ENCODE measurements at regions not wholly inside any gene's neighbourhood (a gene's known extent, or its start where the extent isn't known, plus 50 kb on each side); places are given as distances from the start of the nearest gene placed in this dataset.

DNA sequence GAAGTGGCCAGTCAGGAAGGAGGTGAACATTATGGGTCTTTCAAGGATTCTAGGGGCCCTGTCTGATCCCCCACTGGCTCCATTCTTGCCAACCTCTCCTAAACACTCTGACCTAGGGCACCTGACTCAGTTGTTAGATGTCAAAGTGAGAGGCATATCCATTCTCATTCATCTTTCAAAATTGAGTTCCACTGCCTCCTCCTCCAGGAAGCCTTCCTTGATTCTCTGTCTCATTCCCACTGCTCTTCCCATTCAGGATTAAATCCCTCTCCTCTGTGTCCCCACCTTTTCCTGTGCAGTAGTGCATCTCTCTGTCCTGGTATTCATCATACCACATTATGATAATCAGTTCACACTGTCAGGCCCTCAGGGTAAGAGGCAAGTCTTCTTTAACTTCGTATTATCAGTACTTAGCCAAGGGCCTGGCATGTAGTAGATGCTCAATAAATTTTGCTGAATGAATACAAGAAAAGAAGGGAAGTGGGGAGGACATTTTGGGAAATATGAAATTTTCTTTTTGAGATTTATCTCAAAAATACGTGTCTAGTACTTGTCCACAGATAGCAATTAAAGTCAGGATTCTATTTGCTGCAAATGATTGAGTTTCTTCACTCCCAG is 61.8 kb upstream of the ITPKB start:
- ATAC-seq (ENCODE audit: low read depth): no peak
- TF ChIP-seq, protein P1, sequence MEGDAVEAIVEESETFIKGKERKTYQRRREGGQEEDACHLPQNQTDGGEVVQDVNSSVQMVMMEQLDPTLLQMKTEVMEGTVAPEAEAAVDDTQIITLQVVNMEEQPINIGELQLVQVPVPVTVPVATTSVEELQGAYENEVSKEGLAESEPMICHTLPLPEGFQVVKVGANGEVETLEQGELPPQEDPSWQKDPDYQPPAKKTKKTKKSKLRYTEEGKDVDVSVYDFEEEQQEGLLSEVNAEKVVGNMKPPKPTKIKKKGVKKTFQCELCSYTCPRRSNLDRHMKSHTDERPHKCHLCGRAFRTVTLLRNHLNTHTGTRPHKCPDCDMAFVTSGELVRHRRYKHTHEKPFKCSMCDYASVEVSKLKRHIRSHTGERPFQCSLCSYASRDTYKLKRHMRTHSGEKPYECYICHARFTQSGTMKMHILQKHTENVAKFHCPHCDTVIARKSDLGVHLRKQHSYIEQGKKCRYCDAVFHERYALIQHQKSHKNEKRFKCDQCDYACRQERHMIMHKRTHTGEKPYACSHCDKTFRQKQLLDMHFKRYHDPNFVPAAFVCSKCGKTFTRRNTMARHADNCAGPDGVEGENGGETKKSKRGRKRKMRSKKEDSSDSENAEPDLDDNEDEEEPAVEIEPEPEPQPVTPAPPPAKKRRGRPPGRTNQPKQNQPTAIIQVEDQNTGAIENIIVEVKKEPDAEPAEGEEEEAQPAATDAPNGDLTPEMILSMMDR (IDR thresholded peaks at IDR 0.05; ENCODE audit: poor library complexity, severe bottlenecking): no peak
- Histone ChIP-seq H3K27me3 (ENCODE audit: insufficient read depth, poor library complexity, severe bottlenecking) (no peaks in the 10 kb centered on the region), H3K27ac (ENCODE audit: poor library complexity, severe bottlenecking) (no peak overlapping the region), H3K4me3 (ENCODE audit: severe bottlenecking) (no peak overlapping the region), H3K4me1 (ENCODE audit: insufficient read depth, poor library complexity, severe bottlenecking) (no peaks in the 10 kb centered on the region), H3K9me3 (ENCODE audit: severe bottlenecking) (no peaks in the 10 kb centered on the region), H3K36me3 (ENCODE audit: low read depth) (no peaks in the 10 kb centered on the region)
- DNase-seq (ENCODE audit: low spot score): no peak

DNA sequence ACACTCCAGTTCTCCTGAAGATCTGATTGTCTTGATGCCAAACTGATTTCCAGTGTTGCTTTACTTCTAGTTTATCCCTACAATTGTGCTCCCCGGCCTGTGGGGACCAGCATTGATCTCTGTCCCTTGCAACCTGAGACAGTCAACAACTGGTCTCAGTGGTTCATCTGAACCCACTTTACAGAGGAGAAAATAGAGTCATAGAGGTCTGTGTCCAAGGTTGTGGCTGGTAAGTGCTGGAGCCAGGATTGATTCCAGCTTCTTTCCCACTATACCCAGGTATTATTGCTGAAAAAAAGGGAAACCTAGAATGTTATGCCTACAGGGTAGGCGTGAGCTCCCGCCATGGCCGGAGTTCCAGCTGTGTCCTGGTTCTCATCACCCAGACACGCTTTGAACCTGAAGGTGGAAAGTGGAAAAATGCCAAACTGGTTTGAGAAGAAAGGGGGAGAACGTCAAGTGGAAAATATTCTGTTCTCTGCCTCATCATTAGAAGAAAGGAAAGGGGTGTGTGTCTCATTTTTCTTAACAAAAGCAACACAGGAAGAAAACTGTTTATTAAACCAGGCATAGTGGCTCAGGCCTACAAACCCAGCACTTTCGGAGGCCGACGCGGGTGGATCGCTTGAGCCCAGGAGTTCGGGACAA is 60.7 kb upstream of the ITPKB start:
- Histone ChIP-seq H3K36me3 (ENCODE audit: low read depth) (no peaks in the 10 kb centered on the region), H3K4me3 (ENCODE audit: severe bottlenecking) (no peak overlapping the region), H3K9me3 (ENCODE audit: severe bottlenecking) (no peaks in the 10 kb centered on the region), H3K4me1 (ENCODE audit: insufficient read depth, poor library complexity, severe bottlenecking) (no peaks in the 10 kb centered on the region), H3K27ac (ENCODE audit: poor library complexity, severe bottlenecking) (no peak overlapping the region), H3K27me3 (ENCODE audit: insufficient read depth, poor library complexity, severe bottlenecking) (no peaks in the 10 kb centered on the region)
- DNase-seq (ENCODE audit: low spot score): no peak
- no peak for ATAC-seq (ENCODE audit: low read depth)
- TF ChIP-seq, protein P1 (IDR thresholded peaks at IDR 0.05; ENCODE audit: poor library complexity, severe bottlenecking): no peak

DNA sequence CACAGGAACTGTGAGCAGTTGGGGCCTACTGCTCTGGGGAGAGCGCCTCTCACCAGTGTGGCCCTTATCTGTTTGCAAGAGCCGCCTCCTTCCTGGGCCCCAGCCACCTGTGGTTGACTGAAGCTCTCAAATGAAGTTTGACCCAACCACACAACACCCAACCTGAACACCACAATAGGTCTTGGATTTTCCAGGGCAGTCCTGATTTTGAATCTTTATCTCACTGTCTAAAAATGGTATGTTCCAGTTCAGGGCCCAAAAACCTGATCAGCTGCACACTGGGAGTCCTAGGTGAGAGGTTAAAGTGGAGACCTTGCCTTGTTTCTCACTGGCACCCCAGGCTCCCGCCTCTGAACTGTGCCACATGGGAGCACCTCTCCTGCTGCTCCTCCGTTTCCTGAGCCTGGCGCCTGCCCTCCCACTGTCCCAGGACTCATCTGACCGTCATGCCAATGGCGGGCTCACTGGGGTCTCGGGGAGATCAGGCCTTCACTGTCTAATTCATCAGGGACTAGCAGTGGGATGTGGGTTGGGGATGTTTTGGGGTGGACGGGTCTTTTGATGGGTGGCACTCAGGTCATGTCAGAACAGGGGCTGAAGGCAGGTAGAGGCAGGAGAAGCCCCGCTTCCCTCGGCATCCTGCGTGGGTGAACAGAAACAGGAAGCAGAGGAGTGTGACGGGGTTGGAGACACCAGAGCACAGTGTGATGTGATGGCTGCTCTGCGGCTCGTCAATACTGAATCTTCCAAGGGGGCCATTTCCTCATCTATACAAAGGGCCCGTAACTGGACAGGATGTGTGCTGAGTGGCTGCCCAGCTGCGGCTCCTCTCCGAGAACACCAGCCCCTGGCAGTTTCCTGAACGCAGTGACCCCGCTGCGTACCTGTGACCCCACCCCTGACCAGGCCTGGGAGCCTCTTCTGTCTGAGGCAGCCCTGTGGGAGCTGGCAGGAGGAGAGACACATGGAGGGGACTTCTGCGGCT is 59.6 kb upstream of the ITPKB start:
- no peaks in the 10 kb centered on the region for H3K27me3 ChIP-seq (ENCODE audit: insufficient read depth, poor library complexity, severe bottlenecking)
- DNase-seq (ENCODE audit: low spot score) (no peak), ATAC-seq (ENCODE audit: low read depth) (no peak)
- H3K36me3 ChIP-seq (ENCODE audit: low read depth): no peaks in the 10 kb centered on the region
- TF ChIP-seq, protein P1 (IDR thresholded peaks at IDR 0.05; ENCODE audit: poor library complexity, severe bottlenecking): no peak
- no peaks in the 10 kb centered on the region for H3K4me1 ChIP-seq (ENCODE audit: insufficient read depth, poor library complexity, severe bottlenecking)
- H3K27ac ChIP-seq (ENCODE audit: poor library complexity, severe bottlenecking): no peak overlapping the region
- H3K4me3 ChIP-seq (ENCODE audit: severe bottlenecking): no peak overlapping the region
- H3K9me3 ChIP-seq (ENCODE audit: severe bottlenecking): no peaks in the 10 kb centered on the region

DNA sequence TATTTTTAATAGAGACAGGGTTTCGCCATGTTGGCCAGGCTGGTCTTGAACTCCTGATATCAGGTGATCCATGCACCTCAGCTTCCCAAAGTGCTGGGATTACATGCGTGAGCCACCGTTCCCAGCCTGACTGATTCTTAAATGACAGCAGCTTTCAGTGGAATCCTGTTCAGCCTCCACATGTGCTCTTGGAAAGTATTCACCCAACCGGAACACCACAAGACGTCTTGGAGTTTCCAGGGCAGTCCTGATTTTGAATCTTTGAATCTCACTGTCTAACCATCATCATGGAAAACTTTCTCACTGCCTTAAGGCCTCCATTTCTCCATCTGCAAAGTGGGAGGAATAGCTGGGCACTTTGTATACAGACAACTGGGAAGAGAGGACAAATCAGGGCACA is 58.1 kb upstream of the ITPKB start:
- DNase-seq (ENCODE audit: low spot score) (no peak), ATAC-seq (ENCODE audit: low read depth) (no peak)
- H3K36me3 ChIP-seq (ENCODE audit: low read depth): no peaks in the 10 kb centered on the region

More for the DNA sequence above, 58.1 kb upstream of the ITPKB start:
- no peak overlapping the region for H3K27ac ChIP-seq (ENCODE audit: poor library complexity, severe bottlenecking)
- H3K27me3 ChIP-seq (ENCODE audit: insufficient read depth, poor library complexity, severe bottlenecking): no peaks in the 10 kb centered on the region
- H3K4me1 ChIP-seq (ENCODE audit: insufficient read depth, poor library complexity, severe bottlenecking): no peaks in the 10 kb centered on the region
- TF ChIP-seq, protein P1 (IDR thresholded peaks at IDR 0.05; ENCODE audit: poor library complexity, severe bottlenecking): no peak
- no peak overlapping the region for H3K4me3 ChIP-seq (ENCODE audit: severe bottlenecking)
- no peaks in the 10 kb centered on the region for H3K9me3 ChIP-seq (ENCODE audit: severe bottlenecking)
